ENCODE measurements at regions not wholly inside any gene's neighbourhood (a gene's known extent, or its start where the extent isn't known, plus 50 kb on each side); places are given as distances from the start of the nearest gene placed in this dataset.

GRCh38 chr10:105644091-105644490 is 1003.0 kb downstream of the SORCS3 start:
- CTCF ChIA-PET, result no interaction called here
- no peaks in the 10 kb centered on the region for H3K27me3 Mint-ChIP-seq
- H3K27ac Mint-ChIP-seq, result no peak overlapping the region
- H3K4me3 Mint-ChIP-seq, result no peak overlapping the region
- no peaks in the 10 kb centered on the region for H3K9me3 Mint-ChIP-seq
- no peaks in the 10 kb centered on the region for H3K36me3 Mint-ChIP-seq
- DNase-seq, result no peak
- H3K4me1 Mint-ChIP-seq, result no peaks in the 10 kb centered on the region

- H3K4me3 Mint-ChIP-seq, result no peak overlapping the region
- no peaks in the 10 kb centered on the region for H3K9me3 Mint-ChIP-seq
- H3K4me1 Mint-ChIP-seq, result no peaks in the 10 kb centered on the region
- H3K36me3 Mint-ChIP-seq, result no peaks in the 10 kb centered on the region
- no peaks in the 10 kb centered on the region for H3K27me3 Mint-ChIP-seq
- DNase-seq, result no peak
- no peak overlapping the region for H3K27ac Mint-ChIP-seq
- CTCF ChIA-PET, result no interaction called here
These were observed 1002.6 kb downstream of the SORCS3 start for GRCh38 chr10:105643660-105644059.

DNA sequence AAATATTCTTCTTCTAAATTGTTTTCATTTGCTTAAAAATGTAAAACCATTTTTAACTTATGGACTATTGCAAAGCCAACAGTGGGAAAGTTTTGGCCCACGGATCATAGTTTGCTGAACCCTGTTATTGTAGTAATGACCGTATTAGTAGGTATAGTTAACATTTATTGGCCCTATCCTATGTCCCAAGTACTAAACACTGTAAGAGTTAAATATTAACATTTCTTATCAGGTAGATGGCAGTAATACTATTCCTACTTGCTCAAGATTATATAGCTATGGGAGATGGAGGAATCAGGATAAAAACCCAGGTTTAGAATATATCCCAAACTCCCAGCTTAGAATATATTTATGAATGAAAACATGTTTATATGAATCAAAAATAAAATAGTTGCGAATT is 993.2 kb downstream of the SORCS3 start:
- Mint-ChIP-seq H3K4me1 (no peaks in the 10 kb centered on the region), H3K9me3 (no peaks in the 10 kb centered on the region), H3K4me3 (no peak overlapping the region), H3K36me3 (no peaks in the 10 kb centered on the region), H3K27me3 (no peaks in the 10 kb centered on the region), H3K27ac (no peak overlapping the region)
- DNase-seq, result no peak
- CTCF ChIA-PET, result no interaction called here

GRCh38 chr10:105615715-105616365 is 974.8 kb downstream of the SORCS3 start:
- DNase-seq, result no peak
- no peaks in the 10 kb centered on the region for H3K4me1 Mint-ChIP-seq
- CTCF ChIA-PET, result no interaction called here

GRCh38 chr10:105611244-105611798 is 970.2 kb downstream of the SORCS3 start:
- no peak overlapping the region for H3K27ac Mint-ChIP-seq
- H3K9me3 Mint-ChIP-seq, result peaks cover 2% of the 10 kb centered on the region
- no peak overlapping the region for H3K4me3 Mint-ChIP-seq
- no peaks in the 10 kb centered on the region for H3K4me1 Mint-ChIP-seq
- CTCF ChIA-PET, result no interaction called here
- no peak for DNase-seq
- H3K27me3 Mint-ChIP-seq, result no peaks in the 10 kb centered on the region
- H3K36me3 Mint-ChIP-seq, result no peaks in the 10 kb centered on the region

More at GRCh38 chr10:105615715-105616365, 974.8 kb downstream of the SORCS3 start:
- H3K36me3 Mint-ChIP-seq, result no peaks in the 10 kb centered on the region
- no peaks in the 10 kb centered on the region for H3K9me3 Mint-ChIP-seq
- no peaks in the 10 kb centered on the region for H3K27me3 Mint-ChIP-seq
- H3K27ac Mint-ChIP-seq, result no peak overlapping the region
- H3K4me3 Mint-ChIP-seq, result no peak overlapping the region

DNA sequence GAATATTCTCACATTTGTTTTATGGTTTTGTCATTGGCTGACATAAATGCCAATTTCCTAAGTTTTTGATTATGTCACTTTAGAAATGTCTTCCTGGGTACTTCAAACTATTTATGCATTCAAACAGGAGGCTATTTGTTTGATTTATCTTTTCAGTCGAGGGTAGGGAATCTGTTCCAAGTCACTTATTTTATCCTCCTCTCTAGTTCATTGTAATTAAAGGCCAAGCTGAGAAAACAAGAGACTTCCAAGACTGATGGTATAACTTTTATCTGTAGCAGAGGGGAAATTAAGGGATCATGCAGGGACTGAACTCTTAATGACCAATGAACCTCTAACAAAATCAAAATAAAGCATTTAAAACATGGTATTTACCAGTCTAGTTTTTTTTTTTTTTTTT is 968.4 kb downstream of the SORCS3 start:
- H3K4me1 Mint-ChIP-seq, result no peaks in the 10 kb centered on the region
- H3K27ac Mint-ChIP-seq, result no peak overlapping the region
- H3K9me3 Mint-ChIP-seq, result peaks cover 2% of the 10 kb centered on the region
- H3K27me3 Mint-ChIP-seq, result no peaks in the 10 kb centered on the region
- no peak overlapping the region for H3K4me3 Mint-ChIP-seq
- H3K36me3 Mint-ChIP-seq, result no peaks in the 10 kb centered on the region
- CTCF ChIA-PET, result no interaction called here
- no peak for DNase-seq

- no peak for DNase-seq
- Mint-ChIP-seq H3K27me3 (no peaks in the 10 kb centered on the region), H3K27ac (no peak overlapping the region), H3K36me3 (no peaks in the 10 kb centered on the region), H3K4me1 (no peaks in the 10 kb centered on the region), H3K4me3 (no peak overlapping the region), H3K9me3 (peaks cover 2% of the 10 kb centered on the region)
- CTCF ChIA-PET, result interaction anchor here (0.7 kb wide), 1 partner anchor 255 kb away, joined by 3 read pairs; no protein-coding TSS in a partner anchor
These were observed 964.8 kb downstream of the SORCS3 start for GRCh38 chr10:105605918-105606317.

GRCh38 chr10:105605104-105605503 is 964.0 kb downstream of the SORCS3 start:
- CTCF ChIA-PET, result no interaction called here
- no peak overlapping the region for H3K27ac Mint-ChIP-seq
- no peak overlapping the region for H3K4me3 Mint-ChIP-seq
- no peaks in the 10 kb centered on the region for H3K4me1 Mint-ChIP-seq
- no peaks in the 10 kb centered on the region for H3K27me3 Mint-ChIP-seq
- H3K36me3 Mint-ChIP-seq, result no peaks in the 10 kb centered on the region
- H3K9me3 Mint-ChIP-seq, result peaks cover 2% of the 10 kb centered on the region
- no peak for DNase-seq

DNA sequence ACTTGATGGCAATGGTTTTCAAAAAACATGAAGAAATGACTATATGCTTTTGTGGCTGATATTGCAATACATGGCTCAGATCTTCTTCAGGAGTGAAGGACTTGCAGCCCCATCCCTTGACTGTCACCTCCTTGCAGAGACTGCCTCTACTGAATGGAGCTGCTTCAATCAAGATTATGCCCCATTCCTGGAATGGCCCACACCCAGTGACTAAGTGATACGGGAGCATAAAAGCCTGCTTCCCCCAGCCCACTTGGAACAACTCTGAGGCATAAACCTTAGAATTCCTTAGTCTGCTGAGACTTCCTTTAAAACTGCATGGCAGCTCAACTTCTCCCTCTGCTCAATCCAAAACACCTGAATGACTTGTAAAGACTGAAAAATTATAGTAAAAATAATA is 957.1 kb downstream of the SORCS3 start:
- Mint-ChIP-seq H3K4me1 (no peaks in the 10 kb centered on the region), H3K9me3 (no peaks in the 10 kb centered on the region), H3K4me3 (no peak overlapping the region), H3K27me3 (no peaks in the 10 kb centered on the region), H3K27ac (no peak overlapping the region), H3K36me3 (no peaks in the 10 kb centered on the region)
- DNase-seq, result no peak
- CTCF ChIA-PET, result no interaction called here

GRCh38 chr10:105597312-105597711 is 956.2 kb downstream of the SORCS3 start:
- no peaks in the 10 kb centered on the region for H3K9me3 Mint-ChIP-seq
- no peak overlapping the region for H3K27ac Mint-ChIP-seq
- no peaks in the 10 kb centered on the region for H3K4me1 Mint-ChIP-seq
- DNase-seq, result no peak
- H3K36me3 Mint-ChIP-seq, result no peaks in the 10 kb centered on the region
- H3K4me3 Mint-ChIP-seq, result no peak overlapping the region
- no peaks in the 10 kb centered on the region for H3K27me3 Mint-ChIP-seq
- CTCF ChIA-PET, result no interaction called here

DNA sequence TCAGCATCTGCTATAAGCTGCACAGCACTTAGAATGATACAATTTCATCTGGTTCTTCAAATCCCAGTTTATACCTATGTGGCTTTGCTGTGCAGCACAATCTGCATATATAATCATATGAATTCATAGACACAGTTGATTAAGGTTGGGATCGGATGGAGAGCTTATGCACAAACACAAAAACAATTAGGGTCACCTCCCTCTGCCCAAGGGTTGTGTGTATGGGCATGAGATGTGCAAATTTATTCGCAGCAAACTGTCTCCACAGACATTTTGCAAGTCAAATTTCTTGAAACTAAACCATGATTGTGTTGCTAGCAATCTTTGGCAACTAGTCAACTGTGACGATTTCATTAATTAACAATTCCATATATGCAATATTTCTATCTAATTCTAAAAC is 955.7 kb downstream of the SORCS3 start:
- no peak for DNase-seq
- no peaks in the 10 kb centered on the region for H3K9me3 Mint-ChIP-seq
- no peak overlapping the region for H3K27ac Mint-ChIP-seq
- H3K27me3 Mint-ChIP-seq, result no peaks in the 10 kb centered on the region
- CTCF ChIA-PET, result no interaction called here
- H3K36me3 Mint-ChIP-seq, result no peaks in the 10 kb centered on the region
- no peak overlapping the region for H3K4me3 Mint-ChIP-seq
- H3K4me1 Mint-ChIP-seq, result no peaks in the 10 kb centered on the region

DNA sequence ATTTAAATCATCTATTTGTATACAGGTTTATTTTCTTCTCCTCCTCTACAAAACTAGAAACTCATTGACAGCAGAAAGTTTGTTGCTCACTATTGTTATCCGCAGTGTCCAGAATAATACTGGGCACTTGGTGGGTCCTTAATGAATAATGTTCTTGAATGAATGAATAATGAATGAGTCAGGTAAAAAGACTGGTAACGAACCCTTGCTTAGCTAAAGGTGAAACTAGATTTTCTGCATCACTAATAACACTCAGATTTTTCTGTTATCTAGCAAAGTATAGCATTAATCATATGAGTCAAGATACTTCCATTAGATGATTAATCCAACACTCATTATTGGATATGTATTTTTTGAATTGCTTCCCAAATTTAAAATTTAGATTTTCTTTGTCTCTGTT is 953.2 kb downstream of the SORCS3 start:
- H3K4me3 Mint-ChIP-seq, result no peak overlapping the region
- no peaks in the 10 kb centered on the region for H3K4me1 Mint-ChIP-seq
- H3K36me3 Mint-ChIP-seq, result no peaks in the 10 kb centered on the region
- H3K27me3 Mint-ChIP-seq, result no peaks in the 10 kb centered on the region
- H3K27ac Mint-ChIP-seq, result no peak overlapping the region
- CTCF ChIA-PET, result interaction anchor here (0.6 kb wide), 1 partner anchor 1023 kb away, joined by 3 read pairs; no protein-coding TSS in a partner anchor
- no peak for DNase-seq
- no peaks in the 10 kb centered on the region for H3K9me3 Mint-ChIP-seq

GRCh38 chr10:105592468-105592867 is 951.4 kb downstream of the SORCS3 start:
- Mint-ChIP-seq H3K27me3 (no peaks in the 10 kb centered on the region), H3K4me1 (no peaks in the 10 kb centered on the region), H3K36me3 (no peaks in the 10 kb centered on the region), H3K4me3 (no peak overlapping the region), H3K27ac (no peak overlapping the region), H3K9me3 (no peaks in the 10 kb centered on the region)
- CTCF ChIA-PET, result no interaction called here
- DNase-seq, result no peak

DNA sequence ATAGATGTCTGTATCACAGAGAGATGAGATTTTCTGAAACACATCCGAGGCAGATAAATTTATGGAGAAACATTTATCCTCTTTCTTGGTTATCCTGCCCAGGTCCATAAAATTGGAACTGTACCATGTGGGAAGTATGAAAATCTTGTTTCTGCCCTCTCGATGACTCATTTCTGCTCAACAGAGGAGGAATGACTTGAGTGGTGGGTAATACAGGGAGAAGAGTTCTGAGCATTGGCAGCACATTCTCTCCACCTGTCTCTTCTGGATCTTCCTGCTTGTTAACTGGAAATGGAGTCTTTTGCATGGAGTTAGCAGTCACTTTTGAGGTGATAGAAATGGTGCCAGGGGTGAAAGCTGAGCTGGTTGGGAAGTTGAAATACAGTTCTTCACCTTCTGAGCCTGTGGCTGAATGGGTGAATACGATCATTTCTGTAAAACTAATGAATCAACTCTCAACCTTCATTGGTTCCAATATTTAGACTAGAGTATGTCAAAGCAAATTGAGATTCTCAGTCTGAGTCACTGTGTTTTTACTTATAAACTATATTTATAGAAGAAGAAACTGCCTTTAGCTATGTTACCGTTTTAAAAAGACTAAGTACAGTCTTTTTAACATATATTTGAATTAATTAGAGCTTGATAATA is 945.5 kb downstream of the SORCS3 start:
- H3K27me3 Mint-ChIP-seq, result no peaks in the 10 kb centered on the region
- H3K27ac Mint-ChIP-seq, result no peak overlapping the region
- no peaks in the 10 kb centered on the region for H3K4me1 Mint-ChIP-seq
- H3K9me3 Mint-ChIP-seq, result peaks cover 2% of the 10 kb centered on the region
- H3K4me3 Mint-ChIP-seq, result no peak overlapping the region
- no peaks in the 10 kb centered on the region for H3K36me3 Mint-ChIP-seq
- CTCF ChIA-PET, result no interaction called here
- no peak for DNase-seq

GRCh38 chr10:105585753-105586152 is 944.7 kb downstream of the SORCS3 start:
- DNase-seq, result no peak
- CTCF ChIA-PET, result no interaction called here
- Mint-ChIP-seq H3K27ac (no peak overlapping the region), H3K36me3 (no peaks in the 10 kb centered on the region), H3K27me3 (no peaks in the 10 kb centered on the region), H3K9me3 (peaks cover 2% of the 10 kb centered on the region), H3K4me3 (no peak overlapping the region), H3K4me1 (no peaks in the 10 kb centered on the region)
